ENCODE measurements at regions not wholly inside any gene's neighbourhood (a gene's known extent, or its start where the extent isn't known, plus 50 kb on each side); places are given as distances from the start of the nearest gene placed in this dataset.
"Not testable (repeated sequence)": the region's sequence is repeated elsewhere in the genome, so short reads cannot be mapped to it uniquely, and the experiment has no call there.

- TF ChIP-seq, protein P1, sequence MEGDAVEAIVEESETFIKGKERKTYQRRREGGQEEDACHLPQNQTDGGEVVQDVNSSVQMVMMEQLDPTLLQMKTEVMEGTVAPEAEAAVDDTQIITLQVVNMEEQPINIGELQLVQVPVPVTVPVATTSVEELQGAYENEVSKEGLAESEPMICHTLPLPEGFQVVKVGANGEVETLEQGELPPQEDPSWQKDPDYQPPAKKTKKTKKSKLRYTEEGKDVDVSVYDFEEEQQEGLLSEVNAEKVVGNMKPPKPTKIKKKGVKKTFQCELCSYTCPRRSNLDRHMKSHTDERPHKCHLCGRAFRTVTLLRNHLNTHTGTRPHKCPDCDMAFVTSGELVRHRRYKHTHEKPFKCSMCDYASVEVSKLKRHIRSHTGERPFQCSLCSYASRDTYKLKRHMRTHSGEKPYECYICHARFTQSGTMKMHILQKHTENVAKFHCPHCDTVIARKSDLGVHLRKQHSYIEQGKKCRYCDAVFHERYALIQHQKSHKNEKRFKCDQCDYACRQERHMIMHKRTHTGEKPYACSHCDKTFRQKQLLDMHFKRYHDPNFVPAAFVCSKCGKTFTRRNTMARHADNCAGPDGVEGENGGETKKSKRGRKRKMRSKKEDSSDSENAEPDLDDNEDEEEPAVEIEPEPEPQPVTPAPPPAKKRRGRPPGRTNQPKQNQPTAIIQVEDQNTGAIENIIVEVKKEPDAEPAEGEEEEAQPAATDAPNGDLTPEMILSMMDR (IDR thresholded peaks at IDR 0.05) = not testable (repeated sequence)
- TF ChIP-seq EP300 (IDR thresholded peaks at IDR 0.05) = not testable (repeated sequence)
These were observed 272.4 kb downstream of the EIPR1 start for GRCh38 chr2:3104958-3105813.
